C4-2B (cell line): ENCODE measurements at regions not wholly inside any gene's neighbourhood (a gene's known extent, or its start where the extent isn't known, plus 50 kb on each side); places are given as distances from the start of the nearest gene placed in this dataset.

ENCODE experiments used
- ZFX ChIP-seq: fragments of 450-650 bp; IDR thresholded peaks from 2 replicates; pipeline ENCODE4 v1.6.1; 2017
- TF ChIP-seq, protein P1 (sequence below): fragments of 450-650 bp; conservative IDR thresholded peaks from 2 replicates; pipeline ENCODE4 v1.5.1; 2017; ENCODE audit warnings: mild to moderate bottlenecking

DNA sequence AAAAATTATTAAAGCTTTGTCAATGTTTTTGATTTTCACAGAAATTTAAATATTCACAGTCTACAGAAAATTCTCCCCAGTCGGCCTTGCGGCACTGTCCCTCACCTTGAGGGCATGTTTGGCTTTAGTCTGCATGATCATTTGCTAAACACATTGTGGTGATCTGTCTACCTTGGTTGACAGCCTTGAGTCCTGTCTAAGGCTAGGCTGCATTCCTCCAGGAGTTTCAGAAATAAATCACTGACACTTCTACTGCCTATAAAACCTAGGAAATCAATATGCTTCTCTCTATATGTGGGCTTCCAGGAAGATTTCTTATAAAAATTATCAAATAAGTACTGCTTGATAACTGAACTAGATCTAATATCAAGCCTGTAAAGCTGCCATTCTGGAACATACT lies 430.7 kb upstream of the GRM3 start:
- TF ChIP-seq, protein P1, sequence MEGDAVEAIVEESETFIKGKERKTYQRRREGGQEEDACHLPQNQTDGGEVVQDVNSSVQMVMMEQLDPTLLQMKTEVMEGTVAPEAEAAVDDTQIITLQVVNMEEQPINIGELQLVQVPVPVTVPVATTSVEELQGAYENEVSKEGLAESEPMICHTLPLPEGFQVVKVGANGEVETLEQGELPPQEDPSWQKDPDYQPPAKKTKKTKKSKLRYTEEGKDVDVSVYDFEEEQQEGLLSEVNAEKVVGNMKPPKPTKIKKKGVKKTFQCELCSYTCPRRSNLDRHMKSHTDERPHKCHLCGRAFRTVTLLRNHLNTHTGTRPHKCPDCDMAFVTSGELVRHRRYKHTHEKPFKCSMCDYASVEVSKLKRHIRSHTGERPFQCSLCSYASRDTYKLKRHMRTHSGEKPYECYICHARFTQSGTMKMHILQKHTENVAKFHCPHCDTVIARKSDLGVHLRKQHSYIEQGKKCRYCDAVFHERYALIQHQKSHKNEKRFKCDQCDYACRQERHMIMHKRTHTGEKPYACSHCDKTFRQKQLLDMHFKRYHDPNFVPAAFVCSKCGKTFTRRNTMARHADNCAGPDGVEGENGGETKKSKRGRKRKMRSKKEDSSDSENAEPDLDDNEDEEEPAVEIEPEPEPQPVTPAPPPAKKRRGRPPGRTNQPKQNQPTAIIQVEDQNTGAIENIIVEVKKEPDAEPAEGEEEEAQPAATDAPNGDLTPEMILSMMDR = no peak
- TF ChIP-seq ZFX = no peak
